ENCODE measurements at regions not wholly inside any gene's neighbourhood (a gene's known extent, or its start where the extent isn't known, plus 50 kb on each side); places are given as distances from the start of the nearest gene placed in this dataset.
"Not testable (repeated sequence)": the region's sequence is repeated elsewhere in the genome, so short reads cannot be mapped to it uniquely, and the experiment has no call there.

DNA sequence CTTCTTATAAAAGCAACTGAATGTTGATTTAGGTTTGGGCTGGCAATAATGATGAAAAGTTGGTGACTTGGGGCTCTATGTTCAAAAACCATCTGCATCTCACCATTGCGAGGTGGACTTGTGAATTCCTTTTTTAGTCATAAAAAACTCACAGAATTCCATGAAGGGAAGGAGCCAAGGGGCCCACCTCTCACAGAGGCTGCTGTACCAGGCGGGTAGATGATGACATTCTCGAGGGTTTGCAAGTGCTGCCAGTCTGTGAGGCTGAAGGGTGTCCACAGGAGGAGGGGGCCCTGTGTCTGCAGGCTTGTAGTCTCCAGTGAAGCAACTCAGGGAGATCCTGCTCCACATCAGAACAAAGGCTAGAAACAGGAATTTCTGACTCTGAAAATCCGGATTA, 195.5 kb upstream of the ZNF32 start:
- no peak overlapping the region for H3K27ac ChIP-seq (ENCODE audit: low read depth, low read length)
- ChIA-PET CTCF (no interaction called here), POLR2A (no interaction called here)
- DNase-seq (ENCODE audit: low read depth, low spot score) = no peak
- no peak overlapping the region for H3K4me3 ChIP-seq (ENCODE audit: low read depth, low read length)
- no peaks in the 10 kb centered on the region; the same call in 1 of the 2 replicates for H3K9me3 ChIP-seq (ENCODE audit: control insufficient read depth, insufficient read depth, low read length)
- H3K27me3 ChIP-seq (ENCODE audit: control insufficient read depth, insufficient read depth, low read length) = no peaks in the 10 kb centered on the region
- TF ChIP-seq, protein P1, sequence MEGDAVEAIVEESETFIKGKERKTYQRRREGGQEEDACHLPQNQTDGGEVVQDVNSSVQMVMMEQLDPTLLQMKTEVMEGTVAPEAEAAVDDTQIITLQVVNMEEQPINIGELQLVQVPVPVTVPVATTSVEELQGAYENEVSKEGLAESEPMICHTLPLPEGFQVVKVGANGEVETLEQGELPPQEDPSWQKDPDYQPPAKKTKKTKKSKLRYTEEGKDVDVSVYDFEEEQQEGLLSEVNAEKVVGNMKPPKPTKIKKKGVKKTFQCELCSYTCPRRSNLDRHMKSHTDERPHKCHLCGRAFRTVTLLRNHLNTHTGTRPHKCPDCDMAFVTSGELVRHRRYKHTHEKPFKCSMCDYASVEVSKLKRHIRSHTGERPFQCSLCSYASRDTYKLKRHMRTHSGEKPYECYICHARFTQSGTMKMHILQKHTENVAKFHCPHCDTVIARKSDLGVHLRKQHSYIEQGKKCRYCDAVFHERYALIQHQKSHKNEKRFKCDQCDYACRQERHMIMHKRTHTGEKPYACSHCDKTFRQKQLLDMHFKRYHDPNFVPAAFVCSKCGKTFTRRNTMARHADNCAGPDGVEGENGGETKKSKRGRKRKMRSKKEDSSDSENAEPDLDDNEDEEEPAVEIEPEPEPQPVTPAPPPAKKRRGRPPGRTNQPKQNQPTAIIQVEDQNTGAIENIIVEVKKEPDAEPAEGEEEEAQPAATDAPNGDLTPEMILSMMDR (IDR thresholded peaks at IDR 0.05; ENCODE audit: low read depth, low read length) = no peak

DNA sequence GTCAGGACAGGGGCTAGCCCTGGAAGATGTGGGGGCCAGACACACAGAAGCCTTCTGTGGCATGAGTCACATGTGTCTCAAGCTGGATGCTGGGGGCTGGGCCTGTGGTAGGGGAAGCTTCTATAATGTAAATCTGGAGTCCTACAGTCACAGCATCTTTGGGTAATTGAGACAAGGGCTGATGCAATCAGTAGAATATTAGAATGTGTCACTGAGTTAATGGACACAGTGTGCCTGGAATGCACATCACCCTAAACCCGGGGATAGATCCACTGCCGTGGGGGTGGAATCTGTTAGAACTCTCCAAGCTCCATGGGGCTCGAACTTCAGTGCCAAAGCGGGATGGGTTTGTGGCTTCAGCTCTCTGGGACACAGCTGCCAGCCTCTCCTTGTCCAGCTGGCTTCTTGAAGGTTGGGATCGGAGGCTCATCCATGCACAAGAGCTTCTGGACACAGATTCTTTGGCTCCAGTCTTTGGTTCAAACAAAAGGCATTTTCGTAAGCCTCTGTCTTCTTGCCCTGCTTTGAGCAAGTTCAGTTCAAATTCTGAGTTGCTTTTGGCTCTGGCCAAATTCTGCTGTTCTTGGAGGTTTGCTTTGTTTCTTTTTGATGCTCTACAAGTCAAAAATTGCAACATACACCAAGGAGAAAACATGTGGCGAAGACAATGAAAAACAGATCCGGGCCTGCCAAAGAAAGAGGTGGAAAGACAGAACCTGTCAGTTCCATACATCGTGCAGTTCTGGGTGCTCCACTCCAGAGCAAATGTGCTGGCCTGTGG, 194.8 kb upstream of the ZNF32 start:
- Histone ChIP-seq H3K4me3 (ENCODE audit: low read depth, low read length) (no peak overlapping the region), H3K27me3 (ENCODE audit: control insufficient read depth, insufficient read depth, low read length) (no peaks in the 10 kb centered on the region), H3K27ac (ENCODE audit: low read depth, low read length) (peak overlapping the region; percentile 48), H3K9me3 (ENCODE audit: control insufficient read depth, insufficient read depth, low read length) (no peaks in the 10 kb centered on the region; the same call in 1 of the 2 replicates)
- TF ChIP-seq, protein P1 (IDR thresholded peaks at IDR 0.05; ENCODE audit: low read depth, low read length) = no peak
- DNase-seq (ENCODE audit: low read depth, low spot score) = peak; percentile 37
- ChIA-PET CTCF (no interaction called here), POLR2A (interaction anchor here (0.5 to 1.0 kb wide), 4 partner anchors 19 to 153 kb away, joined by 3 to 6 read pairs (median 4); no protein-coding TSS in a partner anchor)

DNA sequence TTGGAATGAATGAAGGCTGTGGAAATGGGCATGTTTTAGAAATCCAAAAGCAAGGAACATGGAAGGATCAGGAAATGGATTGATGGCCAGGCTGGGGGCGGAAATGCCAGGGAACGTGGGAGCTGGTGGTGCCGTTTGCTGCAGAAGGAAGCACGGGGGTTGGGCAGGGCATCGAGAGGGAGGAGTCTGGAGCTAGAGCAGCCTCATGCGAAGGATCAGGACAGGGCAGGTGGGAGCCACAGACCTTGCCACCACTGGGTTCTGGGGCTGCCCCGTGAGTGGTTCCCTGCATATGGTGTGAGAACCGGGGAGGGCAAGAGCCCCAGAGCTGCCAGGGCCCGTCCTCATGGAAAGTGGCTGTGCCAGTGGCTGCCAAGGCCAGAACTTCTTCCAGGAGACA, 193.8 kb upstream of the ZNF32 start:
- TF ChIP-seq, protein P1 (IDR thresholded peaks at IDR 0.05; ENCODE audit: low read depth, low read length) = no peak
- no peak overlapping the region for H3K27ac ChIP-seq (ENCODE audit: low read depth, low read length)
- no peak for DNase-seq (ENCODE audit: low read depth, low spot score)
- ChIA-PET POLR2A (no interaction called here), CTCF (no interaction called here)
- no peaks in the 10 kb centered on the region for H3K27me3 ChIP-seq (ENCODE audit: control insufficient read depth, insufficient read depth, low read length)
- no peaks in the 10 kb centered on the region; the same call in 1 of the 2 replicates for H3K9me3 ChIP-seq (ENCODE audit: control insufficient read depth, insufficient read depth, low read length)
- no peak overlapping the region for H3K4me3 ChIP-seq (ENCODE audit: low read depth, low read length)

DNA sequence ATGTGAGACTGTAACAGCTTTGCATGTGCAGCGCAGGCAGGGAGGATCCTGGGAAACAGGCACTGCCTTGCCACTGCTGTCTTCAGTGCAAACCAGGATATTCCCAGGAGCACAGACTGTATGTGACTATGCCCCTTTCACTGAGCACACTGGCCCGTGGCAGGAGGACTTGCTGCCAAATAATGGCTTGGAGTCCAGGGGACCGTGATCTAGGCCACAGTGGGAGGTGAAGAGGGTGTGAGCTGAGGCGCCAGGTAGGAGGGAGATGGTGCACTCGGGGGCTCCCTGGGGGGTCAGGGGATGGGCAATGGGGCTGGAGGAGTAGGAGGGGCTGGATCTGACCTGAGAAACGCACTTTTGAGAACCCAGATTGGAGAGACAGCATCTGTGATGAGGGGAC, 193.4 kb upstream of the ZNF32 start:
- ChIA-PET CTCF (no interaction called here), POLR2A (no interaction called here)
- Histone ChIP-seq H3K9me3 (ENCODE audit: control insufficient read depth, insufficient read depth, low read length) (no peaks in the 10 kb centered on the region; the same call in 1 of the 2 replicates), H3K4me3 (ENCODE audit: low read depth, low read length) (no peak overlapping the region), H3K27me3 (ENCODE audit: control insufficient read depth, insufficient read depth, low read length) (no peaks in the 10 kb centered on the region), H3K27ac (ENCODE audit: low read depth, low read length) (no peak overlapping the region)
- TF ChIP-seq, protein P1 (IDR thresholded peaks at IDR 0.05; ENCODE audit: low read depth, low read length) = no peak
- no peak for DNase-seq (ENCODE audit: low read depth, low spot score)

DNA sequence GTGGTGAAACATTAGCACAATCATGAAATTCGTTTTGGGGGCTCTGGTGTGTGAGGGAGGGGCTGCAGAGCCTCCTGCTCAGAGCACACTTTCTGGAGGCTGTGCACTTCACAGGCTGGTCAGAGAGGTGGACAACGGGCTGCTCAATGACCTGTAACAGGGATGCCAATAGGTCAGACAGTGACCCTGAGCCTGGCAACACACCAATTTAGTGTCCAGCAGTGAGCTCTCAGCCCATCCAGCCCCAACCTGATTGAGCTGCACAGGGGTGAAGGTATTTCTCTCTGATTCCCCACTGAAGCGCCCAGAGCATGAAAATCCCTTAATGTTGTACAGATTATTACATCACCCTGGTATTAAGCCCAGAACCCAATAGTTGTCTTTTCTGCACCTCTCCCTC, 191.3 kb upstream of the ZNF32 start:
- ChIA-PET POLR2A (no interaction called here), CTCF (no interaction called here)
- TF ChIP-seq, protein P1 (IDR thresholded peaks at IDR 0.05; ENCODE audit: low read depth, low read length) = no peak
- Histone ChIP-seq H3K27ac (ENCODE audit: low read depth, low read length) (no peak overlapping the region), H3K27me3 (ENCODE audit: control insufficient read depth, insufficient read depth, low read length) (no peaks in the 10 kb centered on the region), H3K9me3 (ENCODE audit: control insufficient read depth, insufficient read depth, low read length) (peaks cover 11% of the 10 kb centered on the region), H3K4me3 (ENCODE audit: low read depth, low read length) (no peak overlapping the region)
- DNase-seq (ENCODE audit: low read depth, low spot score) = no peak

DNA sequence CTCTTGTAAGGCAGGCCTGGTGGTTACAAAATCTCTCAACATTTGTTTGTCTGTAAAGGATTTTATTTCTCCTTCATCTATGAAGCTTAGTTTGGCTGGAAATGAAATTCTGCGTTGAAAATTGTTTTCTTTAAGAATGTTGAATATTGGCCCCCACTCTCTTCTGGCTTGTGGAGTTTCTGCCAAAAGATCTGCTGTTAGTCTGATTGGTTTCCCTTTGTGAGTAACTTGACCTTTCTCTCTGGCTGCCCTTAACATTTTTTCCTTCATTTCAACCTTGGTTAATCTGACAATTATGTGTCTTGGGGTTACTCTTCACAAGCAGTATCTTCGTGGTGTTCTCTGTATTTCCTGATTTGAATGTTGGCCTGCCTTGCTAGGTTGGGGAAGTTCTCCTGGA, 186.1 kb upstream of the ZNF32 start:
- POLR2A ChIA-PET; H3K27ac ChIP-seq (ENCODE audit: low read depth, low read length); H3K27me3 ChIP-seq (ENCODE audit: control insufficient read depth, insufficient read depth, low read length); H3K4me3 ChIP-seq (ENCODE audit: low read depth, low read length); CTCF ChIA-PET; DNase-seq (ENCODE audit: low read depth, low spot score): not testable (repeated sequence)
- peaks cover 11% of the 10 kb centered on the region for H3K9me3 ChIP-seq (ENCODE audit: control insufficient read depth, insufficient read depth, low read length)
